KMS-11 (cell line): ENCODE measurements at regions not wholly inside any gene's neighbourhood (a gene's known extent, or its start where the extent isn't known, plus 50 kb on each side); places are given as distances from the start of the nearest gene placed in this dataset.

Experiments used
- H2AFZ ChIP-seq: fragments of 200-600 bp; sonication (generic); 2 replicates; pipeline ENCODE4 v1.6.1; 2016; ENCODE audit warnings: antibody characterized with exemption, mixed run types, low read depth
- H3K27ac ChIP-seq: fragments of 200-600 bp; sonication (generic); 2 replicates; pipeline ENCODE4 v1.6.1; 2016; ENCODE audit warnings: mild to moderate bottlenecking, mixed run types
- H3K27me3 ChIP-seq: fragments of 200-600 bp; sonication (generic); 2 replicates; pipeline ENCODE4 v1.6.1; 2017; ENCODE audit warnings: mild to moderate bottlenecking, low read depth, mixed run types, moderate library complexity; ENCODE audit not compliant: insufficient read depth
- H3K36me3 ChIP-seq: fragments of 200-600 bp; sonication (generic); 2 replicates; pipeline ENCODE4 v1.6.1; 2017; ENCODE audit warnings: mild to moderate bottlenecking, mixed run types; ENCODE audit not compliant: insufficient read depth
- H3K4me1 ChIP-seq: fragments of 200-600 bp; sonication (generic); 2 replicates; pipeline ENCODE4 v1.6.1; 2016; ENCODE audit warnings: mild to moderate bottlenecking, low read depth, mixed run types; ENCODE audit not compliant: poor library complexity, severe bottlenecking
- H3K4me2 ChIP-seq: fragments of 200-600 bp; sonication (generic); 2 replicates; pipeline ENCODE4 v1.7.0; 2016; ENCODE audit warnings: mild to moderate bottlenecking, mixed run types
- H3K4me3 ChIP-seq: fragments of 200-600 bp; sonication (generic); IDR thresholded peaks from 2 replicates; pipeline ENCODE4 v1.6.1; 2017; ENCODE audit warnings: low read depth, low read length, mixed read lengths; ENCODE audit not compliant: insufficient read depth
- H3K79me2 ChIP-seq: fragments of 200-600 bp; sonication (generic); 2 replicates; pipeline ENCODE4 v1.6.1; 2016; ENCODE audit warnings: low read depth, mixed run types; ENCODE audit not compliant: insufficient read depth
- H3K9ac ChIP-seq: fragments of 200-600 bp; sonication (generic); 2 replicates; pipeline ENCODE4 v1.6.1; 2016; ENCODE audit warnings: mild to moderate bottlenecking, mixed run types
- H4K20me1 ChIP-seq: fragments of 200-600 bp; sonication (generic); 2 replicates; pipeline ENCODE4 v1.6.1; 2016; ENCODE audit warnings: mild to moderate bottlenecking, mixed run types; ENCODE audit not compliant: insufficient read depth
- CTCF ChIP-seq: fragments of 200-600 bp; sonication (generic); conservative IDR thresholded peaks from 2 replicates; pipeline ENCODE4 v1.6.1; 2017; ENCODE audit warnings: low read depth, mild to moderate bottlenecking, antibody characterized with exemption, low read length, moderate library complexity, mixed read lengths

GRCh38 chr3:28008235-28008634 lies 233.2 kb upstream of the CMC1 start:
- H3K4me2 ChIP-seq: no peak overlapping the region
- H2AFZ ChIP-seq: no peak overlapping the region
- no peak overlapping the region for H3K4me3 ChIP-seq
- H3K27ac ChIP-seq: no peak overlapping the region
- no peaks in the 10 kb centered on the region for H3K27me3 ChIP-seq
- H3K36me3 ChIP-seq: no peaks in the 10 kb centered on the region
- no peak for TF ChIP-seq CTCF
- no peaks in the 10 kb centered on the region for H4K20me1 ChIP-seq
- H3K4me1 ChIP-seq: peaks cover 4% of the 10 kb centered on the region
- no peaks in the 10 kb centered on the region for H3K79me2 ChIP-seq
- no peak overlapping the region for H3K9ac ChIP-seq

GRCh38 chr3:28012830-28013229 lies 228.6 kb upstream of the CMC1 start:
- H3K4me1 ChIP-seq: peaks cover 4% of the 10 kb centered on the region
- no peak overlapping the region for H3K27ac ChIP-seq
- H4K20me1 ChIP-seq: no peaks in the 10 kb centered on the region
- no peak overlapping the region for H3K4me2 ChIP-seq
- H3K36me3 ChIP-seq: no peaks in the 10 kb centered on the region
- no peaks in the 10 kb centered on the region for H3K79me2 ChIP-seq
- TF ChIP-seq CTCF: no peak
- no peak overlapping the region for H3K4me3 ChIP-seq
- H3K9ac ChIP-seq: no peak overlapping the region
- H2AFZ ChIP-seq: no peak overlapping the region
- no peaks in the 10 kb centered on the region for H3K27me3 ChIP-seq

GRCh38 chr3:28013864-28014473 lies 227.4 kb upstream of the CMC1 start:
- no peak for TF ChIP-seq CTCF
- no peak overlapping the region for H3K4me2 ChIP-seq
- H3K4me1 ChIP-seq: peaks cover 4% of the 10 kb centered on the region
- no peak overlapping the region for H3K27ac ChIP-seq
- no peak overlapping the region for H3K9ac ChIP-seq
- H3K79me2 ChIP-seq: no peaks in the 10 kb centered on the region
- no peaks in the 10 kb centered on the region for H3K36me3 ChIP-seq
- H4K20me1 ChIP-seq: no peaks in the 10 kb centered on the region
- H3K4me3 ChIP-seq: no peak overlapping the region
- H2AFZ ChIP-seq: no peak overlapping the region
- H3K27me3 ChIP-seq: no peaks in the 10 kb centered on the region

GRCh38 chr3:28018925-28019718 lies 222.3 kb upstream of the CMC1 start:
- H3K27ac ChIP-seq: no peak overlapping the region
- no peak overlapping the region for H3K4me2 ChIP-seq
- no peak overlapping the region for H2AFZ ChIP-seq
- no peak for TF ChIP-seq CTCF
- no peaks in the 10 kb centered on the region for H3K4me1 ChIP-seq
- no peak overlapping the region for H3K9ac ChIP-seq
- H4K20me1 ChIP-seq: no peaks in the 10 kb centered on the region
- no peaks in the 10 kb centered on the region for H3K36me3 ChIP-seq
- H3K79me2 ChIP-seq: no peaks in the 10 kb centered on the region
- H3K4me3 ChIP-seq: no peak overlapping the region
- no peaks in the 10 kb centered on the region for H3K27me3 ChIP-seq
